Right atrium auricular region (tissue), 2 donors: ENCODE measurements at regions not wholly inside any gene's neighbourhood (a gene's known extent, or its start where the extent isn't known, plus 50 kb on each side); places are given as distances from the start of the nearest gene placed in this dataset.

Experiments used
- DNase-seq: peaks from one replicate; pipeline ENCODE4 v3.0.0-alpha.2; 2019; ENCODE audit warnings: low spot score
- H3K27ac ChIP-seq, 2 donors: fragments of 200-600 bp; sonication (generic); 1 replicate in 1 of 2; 2 replicates in 1 of 2; pipeline ENCODE4 v1.5.1; 2016 to 2019
- H3K27me3 ChIP-seq, 2 donors: fragments of 200-600 bp; sonication (generic); one replicate each; pipeline versions ENCODE4 v1.5.1 to v1.6.0; 2017 to 2019
- H3K36me3 ChIP-seq: fragments of 200-600 bp; sonication (generic); one replicate; pipeline ENCODE4 v1.5.1; 2016
- H3K4me1 ChIP-seq, 2 donors: fragments of 200-600 bp; sonication (generic); one replicate each; pipeline versions ENCODE4 v1.5.1 to v1.6.0; 2017 to 2019
- H3K4me3 ChIP-seq, 2 donors: fragments of 200-600 bp; sonication (generic); 1 replicate in 1 of 2; 2 replicates in 1 of 2; pipeline ENCODE4 v1.5.1; 2017 to 2019; ENCODE audit warnings: mild to moderate bottlenecking in 1 of 2, moderate library complexity in 1 of 2
- H3K9me3 ChIP-seq, 2 donors: fragments of 200-600 bp; sonication (generic); one replicate each; pipeline ENCODE4 v1.5.1; 2019
- TF ChIP-seq, protein P1 (sequence below), 2 donors: fragments of 200-600 bp; sonication (generic); IDR thresholded peaks; one replicate each; pipeline ENCODE4 v1.5.1; 2019; ENCODE audit warnings: antibody characterized with exemption in 2 of 2

DNA sequence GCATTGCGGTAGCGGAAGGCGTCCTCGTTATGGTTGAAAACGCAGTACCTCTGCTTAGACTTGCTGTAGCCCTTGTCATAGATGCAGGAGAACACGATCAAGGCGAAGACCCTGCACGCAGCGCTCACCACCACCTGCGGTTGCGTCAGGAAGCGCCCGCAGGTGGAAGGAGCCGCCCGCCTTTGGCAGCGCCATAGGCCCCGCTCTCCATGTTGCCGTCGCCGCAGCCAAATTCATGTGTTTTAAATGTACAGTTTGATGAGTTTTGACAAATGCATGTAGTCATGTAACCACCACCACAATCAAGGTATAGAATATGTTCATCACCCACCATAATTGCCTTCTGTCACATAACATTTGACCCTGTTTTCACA lies 84.9 kb upstream of the CEP78 start:
- H3K4me3 ChIP-seq, result no peak overlapping the region
- TF ChIP-seq, protein P1, sequence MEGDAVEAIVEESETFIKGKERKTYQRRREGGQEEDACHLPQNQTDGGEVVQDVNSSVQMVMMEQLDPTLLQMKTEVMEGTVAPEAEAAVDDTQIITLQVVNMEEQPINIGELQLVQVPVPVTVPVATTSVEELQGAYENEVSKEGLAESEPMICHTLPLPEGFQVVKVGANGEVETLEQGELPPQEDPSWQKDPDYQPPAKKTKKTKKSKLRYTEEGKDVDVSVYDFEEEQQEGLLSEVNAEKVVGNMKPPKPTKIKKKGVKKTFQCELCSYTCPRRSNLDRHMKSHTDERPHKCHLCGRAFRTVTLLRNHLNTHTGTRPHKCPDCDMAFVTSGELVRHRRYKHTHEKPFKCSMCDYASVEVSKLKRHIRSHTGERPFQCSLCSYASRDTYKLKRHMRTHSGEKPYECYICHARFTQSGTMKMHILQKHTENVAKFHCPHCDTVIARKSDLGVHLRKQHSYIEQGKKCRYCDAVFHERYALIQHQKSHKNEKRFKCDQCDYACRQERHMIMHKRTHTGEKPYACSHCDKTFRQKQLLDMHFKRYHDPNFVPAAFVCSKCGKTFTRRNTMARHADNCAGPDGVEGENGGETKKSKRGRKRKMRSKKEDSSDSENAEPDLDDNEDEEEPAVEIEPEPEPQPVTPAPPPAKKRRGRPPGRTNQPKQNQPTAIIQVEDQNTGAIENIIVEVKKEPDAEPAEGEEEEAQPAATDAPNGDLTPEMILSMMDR (IDR thresholded peaks at IDR 0.05), result no peak
- H3K4me1 ChIP-seq, result no peaks in the 10 kb centered on the region
- no peaks in the 10 kb centered on the region for H3K9me3 ChIP-seq
- H3K27me3 ChIP-seq, result no peaks in the 10 kb centered on the region
- no peak overlapping the region for H3K27ac ChIP-seq
- H3K36me3 ChIP-seq, result no peaks in the 10 kb centered on the region
- DNase-seq, result no peak

GRCh38 chr9:78150312-78150982 lies 85.4 kb upstream of the CEP78 start:
- Histone ChIP-seq H3K4me1 (no peaks in the 10 kb centered on the region), H3K9me3 (no peaks in the 10 kb centered on the region), H3K36me3 (no peaks in the 10 kb centered on the region), H3K27ac (no peak overlapping the region), H3K27me3 (no peaks in the 10 kb centered on the region), H3K4me3 (no peak overlapping the region)
- TF ChIP-seq, protein P1 (IDR thresholded peaks at IDR 0.05), result no peak
- DNase-seq, result no peak

DNA sequence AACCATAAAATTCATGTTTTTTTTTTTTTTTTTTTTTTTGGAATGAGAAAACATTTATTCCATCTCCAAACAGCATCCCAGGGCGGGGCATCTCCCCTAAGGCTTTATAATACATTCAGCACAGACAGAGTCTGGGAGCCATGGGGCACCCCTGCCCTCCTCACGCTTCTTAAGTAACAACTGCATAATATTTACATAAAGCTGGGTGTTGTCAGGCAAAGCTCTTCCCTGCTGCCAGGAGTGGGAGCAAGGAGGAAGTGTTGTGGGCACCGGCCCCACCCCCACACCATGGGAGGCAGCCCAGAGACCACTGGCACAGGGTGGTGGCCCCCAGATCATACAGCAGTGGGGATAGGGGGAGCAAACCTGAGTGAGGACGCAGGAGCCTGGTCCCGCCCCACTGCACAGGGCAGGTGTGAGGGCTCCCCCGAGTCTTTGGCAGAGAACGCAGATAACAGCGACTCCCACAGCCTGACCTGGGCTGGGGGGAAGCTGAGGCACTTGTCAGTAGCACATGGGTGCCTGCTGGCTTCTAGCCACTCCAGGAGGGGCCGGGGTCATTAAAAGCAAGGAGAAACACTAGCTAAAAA lies 86.1 kb upstream of the CEP78 start:
- no peaks in the 10 kb centered on the region for H3K36me3 ChIP-seq
- H3K4me1 ChIP-seq, result no peaks in the 10 kb centered on the region
- DNase-seq, result no peak
- H3K27ac ChIP-seq, result no peak overlapping the region
- no peak overlapping the region for H3K4me3 ChIP-seq
- TF ChIP-seq, protein P1 (IDR thresholded peaks at IDR 0.05), result no peak
- no peaks in the 10 kb centered on the region for H3K27me3 ChIP-seq
- H3K9me3 ChIP-seq, result no peaks in the 10 kb centered on the region

- H3K4me3 ChIP-seq, result no peak overlapping the region
- no peak overlapping the region for H3K27ac ChIP-seq
- peaks cover 0 to 10% of the 10 kb centered on the region in 2 donors for H3K9me3 ChIP-seq
- no peaks in the 10 kb centered on the region for H3K36me3 ChIP-seq
- TF ChIP-seq, protein P1 (IDR thresholded peaks at IDR 0.05), result no peak
- no peaks in the 10 kb centered on the region for H3K27me3 ChIP-seq
- DNase-seq, result no peak
- no peaks in the 10 kb centered on the region for H3K4me1 ChIP-seq
These were observed 89.6 kb upstream of the CEP78 start for GRCh38 chr9:78146241-78146640.

GRCh38 chr9:78144663-78145377 lies 91.1 kb upstream of the CEP78 start:
- H3K36me3 ChIP-seq, result no peaks in the 10 kb centered on the region
- no peaks in the 10 kb centered on the region for H3K4me1 ChIP-seq
- TF ChIP-seq, protein P1 (IDR thresholded peaks at IDR 0.05), result no peak

More at GRCh38 chr9:78144663-78145377, 91.1 kb upstream of the CEP78 start:
- DNase-seq, result no peak
- Histone ChIP-seq H3K9me3 (peaks cover 0 to 12% of the 10 kb centered on the region in 2 donors), H3K27me3 (no peaks in the 10 kb centered on the region), H3K4me3 (no peak overlapping the region), H3K27ac (no peak overlapping the region)
